SK-N-SH treated with all-trans-retinoic acid at 6 μM for 48 hours (cell line): ENCODE measurements at regions not wholly inside any gene's neighbourhood (a gene's known extent, or its start where the extent isn't known, plus 50 kb on each side); places are given as distances from the start of the nearest gene placed in this dataset.

Source experiments
- CREB5 ChIP-seq: fragments of 250-450 bp; sonication (Bioruptor Pico); IDR thresholded peaks from 2 replicates; pipeline ENCODE4 v1.5.1; 2020; ENCODE audit warnings: low read depth, mild to moderate bottlenecking, moderate library complexity
- ISL1 ChIP-seq: fragments of 250-450 bp; sonication (Bioruptor Pico); IDR thresholded peaks from 2 replicates; pipeline ENCODE4 v2.1.2; 2022; ENCODE audit warnings: mild to moderate bottlenecking, moderate library complexity
- PATZ1 ChIP-seq: fragments of 250-450 bp; sonication (Bioruptor Pico); IDR thresholded peaks from 2 replicates; pipeline ENCODE4 v1.8.0; 2020; ENCODE audit warnings: mild to moderate bottlenecking, moderate library complexity, borderline replicate concordance
- TCF4 ChIP-seq: fragments of 250-450 bp; sonication (Bioruptor Pico); IDR thresholded peaks from 2 replicates; pipeline ENCODE4 v1.8.0; 2021; ENCODE audit warnings: mild to moderate bottlenecking, moderate library complexity, borderline replicate concordance
- ZFP3 ChIP-seq: fragments of 250-450 bp; sonication (Bioruptor Pico); IDR thresholded peaks from 2 replicates; pipeline ENCODE4 v1.5.0; 2020; ENCODE audit warnings: mild to moderate bottlenecking, moderate library complexity

- TF ChIP-seq ISL1 = no peak
- no peak for TF ChIP-seq ZFP3 (CRISPR knock-in tag)
- TF ChIP-seq PATZ1 (CRISPR knock-in tag) = no peak
- TF ChIP-seq CREB5 (CRISPR knock-in tag) = no peak
- no peak for TF ChIP-seq TCF4
Observed at GRCh38 chr10:78658645-78659597, 409.8 kb upstream of the ZMIZ1 start.
